Breast epithelium (tissue), 3 donors: ENCODE measurements at regions not wholly inside any gene's neighbourhood (a gene's known extent, or its start where the extent isn't known, plus 50 kb on each side); places are given as distances from the start of the nearest gene placed in this dataset.
"Not testable (repeated sequence)": the region's sequence is repeated elsewhere in the genome, so short reads cannot be mapped to it uniquely, and the experiment has no call there.

Source experiments
- CTCF ChIP-seq, 3 donors: fragments of 450-650 bp; IDR thresholded peaks; one replicate each; pipeline ENCODE4 v1.5.1; 2016 to 2017; ENCODE audit warnings: antibody characterized with exemption in 3 of 3, mild to moderate bottlenecking in 3 of 3, moderate library complexity in 3 of 3
- POLR2A ChIP-seq: fragments of 450-650 bp; IDR thresholded peaks from one replicate; pipeline ENCODE4 v1.6.1; 2016; ENCODE audit warnings: antibody characterized with exemption, mild to moderate bottlenecking, moderate library complexity
- POLR2AphosphoS5 ChIP-seq, 3 donors: sonication (generic); formaldehyde crosslinking; IDR thresholded peaks; one replicate each; pipeline ENCODE4 v1.6.1; 2017; ENCODE audit warnings: antibody characterized with exemption in 3 of 3

- TF ChIP-seq CTCF (IDR thresholded peaks at IDR 0.05); POLR2AphosphoS5 (IDR thresholded peaks at IDR 0.05); POLR2A: not testable (repeated sequence)
These were observed 156.1 kb downstream of the TMEM121 start for GRCh38 chr14:105682442-105682841.
